Activated CD4-positive, alpha-beta T cell treated with anti-CD3 and anti-CD28 coated beads for 36 hours (primary cell): ENCODE measurements at regions not wholly inside any gene's neighbourhood (a gene's known extent, or its start where the extent isn't known, plus 50 kb on each side); places are given as distances from the start of the nearest gene placed in this dataset.

Experiments used
- ATAC-seq: fragments of 200-7000 bp; cut with Tn5 transposase; one replicate; pipeline ENCODE4 v1.10.0; 2021; ENCODE audit warnings: mild to moderate bottlenecking, moderate library complexity
- CTCF ChIA-PET: fragments of 350-600 bp; sonication (Branson Sonifier 250); formaldehyde crosslinking; loops from one replicate; lab custom pipeline; 2021; ENCODE audit warnings: antibody characterized with exemption; lab: Charles Lee
- POLR2A ChIA-PET: fragments of 350-600 bp; sonication (Branson Sonifier 250); formaldehyde crosslinking; loops from one replicate; lab custom pipeline; 2021; ENCODE audit warnings: antibody characterized with exemption, inconsistent platforms; lab: Charles Lee
- DNase-seq: peaks from one replicate; pipeline ENCODE4 v3.0.0-alpha.2; 2020
- H3K27ac Mint-ChIP-seq: one replicate; pipeline ENCODE4 v1.8.0; 2021; ENCODE audit warnings: mixed read lengths
- H3K27me3 Mint-ChIP-seq: one replicate; pipeline ENCODE4 v1.8.0; 2021; ENCODE audit warnings: mixed read lengths
- H3K36me3 Mint-ChIP-seq: one replicate; pipeline ENCODE4 v1.8.0; 2021; ENCODE audit warnings: low read depth, mixed read lengths
- H3K4me1 Mint-ChIP-seq: one replicate; pipeline ENCODE4 v1.8.0; 2021; ENCODE audit warnings: mixed read lengths
- H3K4me3 Mint-ChIP-seq: one replicate; pipeline ENCODE4 v1.8.0; 2021; ENCODE audit warnings: mild to moderate bottlenecking, moderate library complexity, mixed read lengths
- H3K9me3 Mint-ChIP-seq: one replicate; pipeline ENCODE4 v1.8.0; 2021; ENCODE audit warnings: low read depth, mixed read lengths
- intact Hi-C, 2 experiments: fragments of 100-400 bp; cut with DNase I in 1 of 2; cut with micrococcal nuclease in 1 of 2; formaldehyde crosslinking; loops; one replicate each; pipeline versions ENCODE4 v1.14.2 to v1.15.1; 2022 to 2024; cut with DNase I, micrococcal nuclease

DNA sequence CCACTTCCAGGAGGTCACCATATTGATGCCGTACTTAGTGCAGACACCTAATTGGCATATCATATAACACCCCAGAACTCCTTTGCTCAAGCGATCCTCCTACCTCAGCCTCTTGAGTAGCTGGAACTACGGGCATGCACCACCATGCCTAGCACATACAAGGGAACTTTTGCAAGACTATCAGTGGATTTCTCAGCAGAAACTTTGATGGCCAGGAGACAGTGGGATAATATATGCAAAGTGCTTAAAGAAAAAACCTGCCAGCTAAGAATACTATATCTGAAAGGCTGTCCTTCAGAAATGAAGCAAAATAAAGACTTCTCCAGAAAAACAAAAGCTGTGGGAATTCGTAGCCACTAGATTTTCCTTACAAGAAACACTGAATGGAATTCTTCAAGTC is 387.1 kb downstream of the DHX35 start:
- Mint-ChIP-seq H3K4me1 (no peaks in the 10 kb centered on the region), H3K27ac (no peak overlapping the region), H3K36me3 (no peaks in the 10 kb centered on the region), H3K9me3 (peaks cover 18% of the 10 kb centered on the region), H3K4me3 (no peak overlapping the region), H3K27me3 (peaks cover 2% of the 10 kb centered on the region)
- intact Hi-C loops, result no loop called here
- ATAC-seq (no peak), DNase-seq (no peak)
- CTCF ChIA-PET, result interaction anchor here (0.6 to 0.7 kb wide), 2 partner anchors 38 to 297 kb away, joined by 3 read pairs; no protein-coding TSS in a partner anchor
- POLR2A ChIA-PET, result no interaction called here

DNA sequence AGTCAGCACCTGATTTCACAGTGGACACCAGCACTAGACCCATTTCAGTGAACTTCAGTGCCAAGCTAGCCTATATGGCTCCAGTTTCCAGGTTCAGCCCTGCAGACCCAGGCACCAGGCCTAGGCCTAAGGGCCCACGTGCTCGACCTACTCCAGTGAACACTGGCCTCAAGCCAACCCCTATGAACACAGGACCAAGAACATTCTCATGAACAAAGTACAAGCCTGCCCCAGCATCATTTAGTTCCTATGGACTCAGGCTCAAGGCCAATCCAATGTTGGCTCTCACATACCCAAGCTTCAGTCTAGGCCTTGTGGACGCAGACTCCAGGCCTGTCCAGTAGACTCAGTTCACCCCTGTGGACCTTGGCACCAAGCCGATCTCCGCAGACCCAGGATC is 385.5 kb downstream of the DHX35 start:
- peaks cover 4% of the 10 kb centered on the region for H3K27me3 Mint-ChIP-seq
- intact Hi-C loops, result no loop called here
- no peaks in the 10 kb centered on the region for H3K36me3 Mint-ChIP-seq
- DNase-seq, result no peak
- no peak for ATAC-seq
- CTCF ChIA-PET, result no interaction called here
- no peak overlapping the region for H3K4me3 Mint-ChIP-seq
- H3K9me3 Mint-ChIP-seq, result peaks cover 18% of the 10 kb centered on the region
- POLR2A ChIA-PET, result no interaction called here
- no peaks in the 10 kb centered on the region for H3K4me1 Mint-ChIP-seq
- no peak overlapping the region for H3K27ac Mint-ChIP-seq

DNA sequence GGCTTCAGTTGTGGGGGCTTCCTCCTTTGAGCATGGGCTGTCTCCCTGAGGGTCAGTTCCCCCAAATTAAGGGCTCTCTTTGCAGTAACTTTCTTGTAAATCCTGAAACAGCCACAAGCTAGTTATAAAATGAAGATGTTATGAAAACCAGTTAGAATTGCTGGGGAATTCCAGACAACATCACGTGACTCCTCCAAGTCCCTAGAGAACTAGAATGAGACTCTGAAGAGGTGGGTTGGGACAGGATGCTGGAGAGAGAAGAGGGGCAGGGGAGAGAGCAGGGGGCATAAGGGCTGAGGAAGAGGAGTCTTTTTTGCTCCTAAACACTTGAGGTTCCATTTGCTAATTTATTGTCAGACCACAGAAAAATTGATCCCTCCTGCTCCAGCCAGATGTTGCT is 380.3 kb downstream of the DHX35 start:
- ChIA-PET CTCF (no interaction called here), POLR2A (no interaction called here)
- intact Hi-C loops, result no loop called here
- Mint-ChIP-seq H3K9me3 (peaks cover 4% of the 10 kb centered on the region), H3K36me3 (no peaks in the 10 kb centered on the region), H3K27ac (no peak overlapping the region), H3K27me3 (peaks cover 9% of the 10 kb centered on the region), H3K4me3 (no peak overlapping the region), H3K4me1 (no peaks in the 10 kb centered on the region)
- ATAC-seq (no peak), DNase-seq (no peak)

DNA sequence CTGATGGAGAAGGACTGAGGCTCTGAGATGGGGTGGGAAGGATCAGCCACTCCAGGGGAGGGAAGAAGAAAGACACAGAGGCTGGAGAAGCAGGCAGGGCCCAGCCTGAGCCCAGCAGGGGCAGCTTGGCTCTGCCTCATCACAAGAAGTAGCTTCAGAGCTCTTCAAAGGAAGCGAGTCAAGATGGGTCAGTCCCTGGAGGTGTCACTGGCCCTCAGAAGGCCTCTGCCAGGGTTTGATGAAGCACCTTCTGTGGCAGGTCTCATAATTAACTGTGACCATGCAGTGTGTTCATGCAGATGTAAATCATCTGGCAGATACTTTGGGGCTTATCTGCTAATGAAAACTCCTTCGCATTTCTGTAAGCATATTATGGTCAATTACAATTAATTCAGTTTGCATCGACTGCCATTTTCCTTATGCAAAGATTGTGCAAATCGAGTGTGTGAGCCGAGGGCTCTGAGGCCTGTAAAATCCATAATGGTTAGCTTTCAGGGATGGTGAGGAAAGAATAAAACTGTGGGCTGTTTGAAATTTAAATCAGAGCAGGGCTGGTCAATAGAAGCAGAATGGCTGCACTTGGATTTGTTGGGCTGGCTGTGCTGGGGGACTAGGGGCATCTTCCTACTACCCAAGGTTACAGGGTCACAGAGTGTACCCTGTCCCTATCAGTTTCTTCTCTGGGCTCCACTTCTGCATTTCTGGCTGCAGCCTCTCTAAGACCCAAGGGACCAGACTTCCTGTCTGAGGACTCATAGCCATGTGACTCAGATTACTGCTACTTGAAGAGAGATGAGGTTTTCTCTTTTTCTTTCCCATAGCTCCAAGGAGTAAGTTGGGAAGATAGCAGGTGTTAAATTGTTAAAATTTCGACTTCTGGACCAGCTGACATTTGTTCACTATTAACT is 376.6 kb downstream of the DHX35 start:
- H3K4me3 Mint-ChIP-seq, result no peak overlapping the region
- intact Hi-C loops, result no loop called here
- ATAC-seq (no peak), DNase-seq (no peak)
- peaks cover 10% of the 10 kb centered on the region for H3K27me3 Mint-ChIP-seq
- H3K4me1 Mint-ChIP-seq, result no peaks in the 10 kb centered on the region
- H3K9me3 Mint-ChIP-seq, result no peaks in the 10 kb centered on the region
- POLR2A ChIA-PET, result no interaction called here
- no peaks in the 10 kb centered on the region for H3K36me3 Mint-ChIP-seq
- H3K27ac Mint-ChIP-seq, result no peak overlapping the region
- CTCF ChIA-PET, result no interaction called here

DNA sequence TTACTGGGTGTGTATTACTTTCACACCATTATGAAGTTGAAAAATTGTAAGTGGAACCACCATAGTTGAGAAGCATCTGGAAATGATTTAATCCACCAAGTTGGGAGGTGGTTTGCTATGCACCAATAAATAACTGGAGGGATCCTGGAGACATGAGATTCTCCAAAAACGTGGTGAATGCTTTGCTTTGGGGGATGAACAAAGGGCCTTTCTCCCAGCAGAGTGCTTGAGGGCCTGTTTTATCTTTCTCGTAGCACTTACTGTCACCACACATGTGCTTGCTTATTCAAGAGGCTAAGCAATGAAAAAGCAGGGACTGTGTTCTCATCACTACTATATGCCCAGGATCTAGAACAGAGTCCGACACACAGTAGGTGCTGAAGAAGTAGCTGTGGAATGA is 371.1 kb downstream of the DHX35 start:
- Mint-ChIP-seq H3K9me3 (no peaks in the 10 kb centered on the region), H3K27ac (no peak overlapping the region)

DNA sequence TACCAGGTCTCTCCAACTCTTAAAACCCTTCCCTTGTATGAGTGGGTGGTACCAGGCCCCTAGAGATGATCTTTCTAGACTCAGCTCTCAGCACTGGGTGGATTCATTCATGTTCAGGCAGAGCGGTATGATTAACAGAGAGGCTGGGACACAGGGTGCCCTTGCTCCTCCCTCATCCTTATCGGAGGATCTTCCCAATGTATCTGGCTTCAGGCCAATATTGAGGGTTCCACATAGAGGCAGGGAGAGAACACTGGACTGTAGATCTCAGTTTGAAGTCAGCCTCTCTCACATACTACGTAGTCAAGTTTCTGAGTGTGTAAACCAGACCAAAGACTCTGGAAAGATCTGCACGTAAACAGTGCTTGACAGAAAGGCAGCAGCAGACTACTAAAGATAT is 366.2 kb downstream of the DHX35 start:
- no peak overlapping the region for H3K27ac Mint-ChIP-seq
- no peaks in the 10 kb centered on the region for H3K36me3 Mint-ChIP-seq
- H3K9me3 Mint-ChIP-seq, result no peaks in the 10 kb centered on the region
- CTCF ChIA-PET, result no interaction called here
- no peaks in the 10 kb centered on the region for H3K4me1 Mint-ChIP-seq
- POLR2A ChIA-PET, result no interaction called here
- intact Hi-C loops, result no loop called here
- no peak for ATAC-seq
- H3K4me3 Mint-ChIP-seq, result no peak overlapping the region
- peaks cover 8% of the 10 kb centered on the region for H3K27me3 Mint-ChIP-seq
- DNase-seq, result no peak

More for the DNA sequence above, 371.1 kb downstream of the DHX35 start:
- Mint-ChIP-seq H3K4me1 (no peaks in the 10 kb centered on the region), H3K36me3 (no peaks in the 10 kb centered on the region), H3K4me3 (no peak overlapping the region), H3K27me3 (peaks cover 7% of the 10 kb centered on the region)
- ATAC-seq (no peak), DNase-seq (no peak)
- intact Hi-C loops, result no loop called here
- ChIA-PET CTCF (no interaction called here), POLR2A (no interaction called here)

DNA sequence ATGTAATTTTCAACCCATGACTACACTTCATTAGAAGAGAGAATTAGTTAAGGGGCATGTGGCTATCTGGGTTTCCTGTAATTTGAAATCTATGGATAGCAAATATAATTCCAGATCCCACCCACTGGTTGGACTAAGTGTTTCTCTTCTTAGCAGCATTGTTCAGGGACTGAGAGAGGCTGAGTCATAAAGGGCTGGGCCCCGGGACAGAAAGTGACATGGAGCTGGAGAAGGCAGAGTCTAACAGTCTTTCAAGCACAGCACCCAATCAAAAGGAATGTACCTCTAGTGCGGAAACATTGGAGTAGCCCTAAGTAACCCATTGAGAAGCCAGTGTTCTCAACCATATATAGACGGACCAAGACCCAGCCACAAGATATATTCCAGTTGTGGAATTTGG is 363.9 kb downstream of the DHX35 start:
- ATAC-seq (no peak), DNase-seq (no peak)
- intact Hi-C loops, result no loop called here
- ChIA-PET CTCF (no interaction called here), POLR2A (no interaction called here)
- H3K9me3 Mint-ChIP-seq, result no peaks in the 10 kb centered on the region
- H3K4me1 Mint-ChIP-seq, result no peaks in the 10 kb centered on the region
- H3K36me3 Mint-ChIP-seq, result no peaks in the 10 kb centered on the region
- H3K27ac Mint-ChIP-seq, result no peak overlapping the region
- peaks cover 10% of the 10 kb centered on the region for H3K27me3 Mint-ChIP-seq
- no peak overlapping the region for H3K4me3 Mint-ChIP-seq

DNA sequence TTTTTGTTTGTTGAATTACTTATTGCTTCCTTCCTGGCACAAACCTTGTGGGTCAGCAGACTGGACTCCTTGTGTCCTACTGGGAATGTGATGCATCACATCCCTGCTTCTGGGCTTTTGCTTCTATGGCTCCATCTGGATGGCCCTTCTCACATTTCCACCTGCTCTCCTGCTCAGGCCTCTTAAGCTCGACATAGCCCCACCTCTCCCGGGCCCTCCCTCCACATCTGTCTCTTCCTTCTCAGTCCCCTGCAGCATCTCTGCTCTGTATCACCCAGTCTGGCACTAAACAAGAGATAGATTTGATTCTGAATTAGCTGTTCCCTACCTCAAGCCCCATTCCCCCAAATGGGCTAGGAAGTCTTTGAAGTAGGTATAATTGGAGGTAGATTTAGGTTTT is 356.8 kb downstream of the DHX35 start:
- ChIA-PET CTCF (no interaction called here), POLR2A (no interaction called here)
- no peaks in the 10 kb centered on the region for H3K36me3 Mint-ChIP-seq
- no peaks in the 10 kb centered on the region for H3K9me3 Mint-ChIP-seq
- H3K27me3 Mint-ChIP-seq, result peaks cover 14% of the 10 kb centered on the region
- no peak overlapping the region for H3K27ac Mint-ChIP-seq
- DNase-seq (no peak), ATAC-seq (no peak)
- no peak overlapping the region for H3K4me3 Mint-ChIP-seq
- H3K4me1 Mint-ChIP-seq, result no peaks in the 10 kb centered on the region
- intact Hi-C loops, result no loop called here

DNA sequence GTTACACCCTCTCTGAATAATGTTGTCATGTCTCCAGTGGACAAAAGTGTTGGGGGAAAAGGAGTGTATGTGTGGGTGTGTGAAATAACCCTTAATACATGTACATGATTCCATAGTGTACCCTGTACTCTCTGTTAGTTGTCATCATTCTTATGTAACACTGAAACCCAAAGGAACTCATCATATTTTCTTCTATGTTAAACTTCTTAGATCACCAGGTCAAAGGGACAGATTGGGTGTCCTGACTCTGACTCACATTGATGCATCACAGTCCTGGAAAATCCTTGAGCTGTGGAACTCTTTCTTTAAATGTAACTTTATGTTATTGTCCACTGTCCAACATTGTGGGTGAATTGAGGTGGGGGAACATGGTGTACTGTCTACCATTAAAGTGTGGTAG is 350.5 kb downstream of the DHX35 start:
- ChIA-PET CTCF (no interaction called here), POLR2A (no interaction called here)
- no peaks in the 10 kb centered on the region for H3K36me3 Mint-ChIP-seq
- intact Hi-C loops, result no loop called here
- H3K4me3 Mint-ChIP-seq, result no peak overlapping the region
- DNase-seq, result no peak
- no peak overlapping the region for H3K27ac Mint-ChIP-seq
- peaks cover 9% of the 10 kb centered on the region for H3K27me3 Mint-ChIP-seq
- no peaks in the 10 kb centered on the region for H3K4me1 Mint-ChIP-seq
- no peak for ATAC-seq
- no peaks in the 10 kb centered on the region for H3K9me3 Mint-ChIP-seq

DNA sequence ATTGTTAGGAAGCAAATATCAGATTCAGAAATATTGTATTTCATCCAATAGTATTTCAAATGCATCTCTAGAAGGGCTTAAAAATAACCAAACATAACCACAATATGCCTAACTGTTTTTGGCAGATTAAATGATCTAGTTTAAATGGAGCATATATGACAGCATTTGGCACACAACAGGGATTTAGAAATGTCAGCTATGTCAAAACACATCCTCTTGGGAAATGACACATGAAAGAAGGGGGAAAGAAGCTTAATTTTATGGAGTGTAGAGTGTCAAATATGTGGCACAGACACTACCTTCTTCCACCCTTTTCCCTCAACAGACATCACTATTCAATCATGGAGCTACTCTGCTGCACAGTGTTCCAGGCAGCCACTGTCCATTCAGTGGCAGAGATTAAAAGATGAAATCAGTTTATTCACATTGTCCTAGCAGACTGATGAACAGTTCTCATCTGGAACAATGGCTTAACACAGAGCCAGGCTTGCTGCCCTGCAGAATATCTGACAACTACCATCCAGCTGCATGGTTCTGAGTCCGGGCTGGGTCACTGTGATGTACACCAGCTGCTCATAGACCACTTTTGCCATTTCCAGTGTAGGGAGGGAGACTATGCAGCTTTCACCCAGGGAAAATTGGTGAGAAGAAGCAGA is 349.8 kb downstream of the DHX35 start:
- intact Hi-C loops, result no loop called here
- H3K4me1 Mint-ChIP-seq, result no peaks in the 10 kb centered on the region
- H3K4me3 Mint-ChIP-seq, result no peak overlapping the region
- no peak overlapping the region for H3K27ac Mint-ChIP-seq
- DNase-seq, result no peak
- POLR2A ChIA-PET, result no interaction called here
- peaks cover 1% of the 10 kb centered on the region for H3K9me3 Mint-ChIP-seq
- no peaks in the 10 kb centered on the region for H3K36me3 Mint-ChIP-seq
- no peak for ATAC-seq
- H3K27me3 Mint-ChIP-seq, result peaks cover 11% of the 10 kb centered on the region
- CTCF ChIA-PET, result interaction anchor here (0.8 kb wide), 1 partner anchor 37 kb away, joined by 3 read pairs; no protein-coding TSS in a partner anchor

DNA sequence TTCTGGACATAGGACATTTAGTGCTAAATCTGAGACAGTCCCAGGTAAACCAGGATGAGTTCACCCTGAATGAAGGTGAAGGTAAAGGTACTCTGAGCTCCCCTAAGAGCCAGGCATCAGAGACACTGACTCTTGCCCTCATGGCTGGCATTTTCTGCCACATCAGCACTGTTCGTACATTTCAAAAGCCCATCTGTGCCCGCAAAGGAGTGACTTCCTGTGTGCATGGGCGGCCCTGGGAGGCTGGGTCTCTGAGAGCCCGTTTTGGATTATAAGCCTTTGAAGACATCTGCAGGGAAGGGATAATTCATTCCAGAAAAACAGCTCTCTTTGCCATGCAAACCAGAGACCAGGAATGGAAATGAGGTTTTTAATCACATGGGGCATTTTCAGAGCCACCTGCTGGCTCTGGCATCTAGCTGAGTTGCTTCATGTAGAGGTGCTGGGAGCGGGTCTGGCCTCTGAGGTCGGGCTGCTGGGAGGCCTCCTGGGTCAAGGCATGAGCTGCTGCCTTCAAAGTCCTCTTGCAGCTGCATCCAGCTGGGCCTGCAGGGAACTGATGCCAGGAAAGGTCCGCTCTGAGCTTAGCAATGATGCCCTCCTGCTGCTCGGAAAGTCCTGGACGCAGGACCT is 348.3 kb downstream of the DHX35 start:
- H3K4me1 Mint-ChIP-seq, result no peaks in the 10 kb centered on the region

DNA sequence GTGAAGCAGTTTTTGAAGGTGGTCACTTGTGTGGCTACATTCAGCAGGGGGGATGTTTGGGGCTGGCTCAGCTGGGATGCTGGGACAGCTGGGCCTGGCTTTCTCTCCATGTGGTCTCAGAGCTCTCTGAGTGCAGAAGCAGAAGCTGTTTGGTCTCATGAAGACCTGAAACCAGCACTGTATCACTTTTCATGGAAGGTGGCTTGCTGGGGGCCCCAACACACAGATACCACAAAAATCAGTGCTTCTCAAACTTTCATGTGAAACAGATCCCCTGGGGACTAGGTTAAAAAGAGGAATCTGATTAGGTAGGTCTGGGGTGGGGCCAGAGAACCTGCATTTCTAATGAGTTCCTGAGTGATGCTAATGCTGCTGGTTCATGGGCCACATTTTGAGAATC is 347.3 kb downstream of the DHX35 start:
- no peak overlapping the region for H3K4me3 Mint-ChIP-seq
- DNase-seq (no peak), ATAC-seq (no peak)
- POLR2A ChIA-PET, result no interaction called here
- H3K4me1 Mint-ChIP-seq, result no peaks in the 10 kb centered on the region
- H3K36me3 Mint-ChIP-seq, result no peaks in the 10 kb centered on the region
- H3K27me3 Mint-ChIP-seq, result peaks cover 11% of the 10 kb centered on the region
- intact Hi-C loops, result no loop called here
- H3K9me3 Mint-ChIP-seq, result peaks cover 1% of the 10 kb centered on the region
- CTCF ChIA-PET, result no interaction called here
- H3K27ac Mint-ChIP-seq, result no peak overlapping the region

More for the DNA sequence above, 348.3 kb downstream of the DHX35 start:
- H3K4me3 Mint-ChIP-seq, result no peak overlapping the region
- ChIA-PET POLR2A (no interaction called here), CTCF (no interaction called here)
- DNase-seq, result no peak
- no peak for ATAC-seq
- peaks cover 11% of the 10 kb centered on the region for H3K27me3 Mint-ChIP-seq
- intact Hi-C loops, result no loop called here
- no peak overlapping the region for H3K27ac Mint-ChIP-seq
- no peaks in the 10 kb centered on the region for H3K36me3 Mint-ChIP-seq
- H3K9me3 Mint-ChIP-seq, result peaks cover 1% of the 10 kb centered on the region
